IMR-90 (cell line): ENCODE measurements at regions not wholly inside any gene's neighbourhood (a gene's known extent, or its start where the extent isn't known, plus 50 kb on each side); places are given as distances from the start of the nearest gene placed in this dataset.

Source experiments
- ATAC-seq: fragments of 200-7000 bp; cut with Tn5 transposase; 2 replicates; pipeline ENCODE4 v1.9.1; 2020; ENCODE audit warnings: low read depth, mild to moderate bottlenecking, moderate library complexity
- BruUV-seq: library from RNA; stranded (reverse); fragments of 400-500 nt; replicated peaks from 2 replicates; lab custom pipeline; 2021; lab: Mats Ljungman, UMichigan
- CTCF ChIA-PET: fragments of 300-600 bp; formaldehyde crosslinking; extraction: SDS; loops from one replicate; lab custom pipeline; 2021; ENCODE audit warnings: antibody characterized with exemption; lab: Yijun Ruan, JAX
- POLR2A ChIA-PET: fragments of 300-600 bp; sonication (Branson Sonifier 250); formaldehyde crosslinking; loops from one replicate; lab custom pipeline; 2022; ENCODE audit warnings: antibody characterized with exemption; ENCODE audit not compliant: unreplicated experiment; lab: Charles Lee
- DNase-seq: peaks from one replicate; pipeline ENCODE4 v3.0.0; 2013
- H2AFZ ChIP-seq: replicated peaks from 2 replicates; pipeline ENCODE3; 2013; ENCODE audit warnings: low read length, mild to moderate bottlenecking; ENCODE audit not compliant: poor library complexity
- H2AK5ac ChIP-seq: 2 replicates; pipeline ENCODE4 v1.6.1; 2013; ENCODE audit warnings: low read depth, low read length, inconsistent platforms
- H2AK9ac ChIP-seq: replicated peaks from 2 replicates; pipeline ENCODE3; 2013; ENCODE audit warnings: mild to moderate bottlenecking, low read depth, low read length, moderate library complexity; ENCODE audit not compliant: poor library complexity
- H2BK120ac ChIP-seq: 2 replicates; pipeline ENCODE4 v1.6.1; 2013; ENCODE audit warnings: low read depth, low read length, inconsistent platforms
- H2BK15ac ChIP-seq: 3 replicates; pipeline ENCODE4 v1.6.1; 2013; ENCODE audit warnings: low read depth, low read length, inconsistent platforms
- H2BK20ac ChIP-seq: 2 replicates; pipeline ENCODE4 v1.6.1; 2013; ENCODE audit warnings: low read depth, mild to moderate bottlenecking, inconsistent platforms, low read length, moderate library complexity
- H2BK5ac ChIP-seq: 2 replicates; pipeline ENCODE4 v1.6.1; 2013; ENCODE audit warnings: mild to moderate bottlenecking, low read depth, low read length, inconsistent platforms; ENCODE audit not compliant: poor library complexity, severe bottlenecking
- H3K14ac ChIP-seq: replicated peaks from 2 replicates; pipeline ENCODE4 v1.6.1; 2013; ENCODE audit warnings: low read depth, low read length, inconsistent platforms
- H3K18ac ChIP-seq: 2 replicates; pipeline ENCODE4 v1.6.1; 2013; ENCODE audit warnings: low read depth, low read length, control low read depth
- H3K23ac ChIP-seq: 2 replicates; pipeline ENCODE4 v1.6.1; 2013; ENCODE audit warnings: low read depth, low read length, inconsistent platforms
- H3K27ac ChIP-seq: 2 replicates; pipeline ENCODE4 v1.5.1; 2013; ENCODE audit warnings: mild to moderate bottlenecking, control low read depth, low read length; ENCODE audit not compliant: insufficient read depth
- H3K27me3 ChIP-seq: 2 replicates; pipeline ENCODE4 v1.6.1; 2013; ENCODE audit warnings: low read length; ENCODE audit not compliant: control insufficient read depth, insufficient read depth
- H3K36me3 ChIP-seq: 2 replicates; pipeline ENCODE4 v1.6.1; 2013; ENCODE audit warnings: low read length, mixed read lengths; ENCODE audit not compliant: control insufficient read depth, insufficient read depth
- H3K4ac ChIP-seq: 2 replicates; pipeline ENCODE4 v1.6.1; 2013; ENCODE audit warnings: low read depth, low read length, inconsistent platforms
- H3K4me1 ChIP-seq: 2 replicates; pipeline ENCODE4 v1.6.1; 2013; ENCODE audit warnings: low read length, mixed read lengths; ENCODE audit not compliant: control insufficient read depth, insufficient read depth
- H3K4me2 ChIP-seq: 2 replicates; pipeline ENCODE4 v1.6.1; 2013; ENCODE audit warnings: low read depth, mild to moderate bottlenecking, control low read depth, low read length, moderate library complexity
- H3K4me3 ChIP-seq: 2 replicates; pipeline ENCODE4 v1.5.1; 2013; ENCODE audit warnings: low read depth, mild to moderate bottlenecking, control low read depth, low read length, moderate library complexity; ENCODE audit not compliant: insufficient read depth
- H3K56ac ChIP-seq: 2 replicates; pipeline ENCODE4 v1.6.1; 2013; ENCODE audit warnings: low read length, inconsistent platforms; ENCODE audit not compliant: insufficient read depth; ENCODE audit errors: extremely low read depth
- H3K79me1 ChIP-seq, 2 experiments: 2 replicates each; pipeline ENCODE4 v1.6.1; 2013; ENCODE audit warnings: low read length in 2 of 2, inconsistent platforms in 1 of 2, low read depth in 1 of 2
- H3K9ac ChIP-seq: 2 replicates; pipeline ENCODE4 v1.6.1; 2013; ENCODE audit warnings: low read depth, low read length, control low read depth
- H3K9me1 ChIP-seq: 2 replicates; pipeline ENCODE4 v1.6.1; 2013; ENCODE audit warnings: low read length, inconsistent platforms; ENCODE audit not compliant: insufficient read depth
- H3K9me3 ChIP-seq: 2 replicates; pipeline ENCODE4 v1.6.1; 2013; ENCODE audit warnings: low read length; ENCODE audit not compliant: control insufficient read depth, insufficient read depth
- H4K20me1 ChIP-seq: 2 replicates; pipeline ENCODE4 v1.6.1; 2013; ENCODE audit warnings: low read length, inconsistent platforms; ENCODE audit not compliant: insufficient read depth
- H4K5ac ChIP-seq: 2 replicates; pipeline ENCODE4 v1.6.1; 2013; ENCODE audit warnings: mild to moderate bottlenecking, low read depth, low read length, control low read depth
- H4K8ac ChIP-seq, 2 experiments: 2 replicates each; pipeline ENCODE4 v1.6.1; 2013; ENCODE audit warnings: low read depth in 2 of 2, low read length in 2 of 2, control low read depth in 1 of 2, inconsistent platforms in 1 of 2
- H4K91ac ChIP-seq: 2 replicates; pipeline ENCODE4 v1.6.1; 2013; ENCODE audit warnings: low read depth, low read length, inconsistent platforms; ENCODE audit not compliant: insufficient read depth
- FOS ChIP-seq: fragments of 150-350 bp; IDR thresholded peaks from 2 replicates; pipeline ENCODE4 v1.6.1; 2016; ENCODE audit warnings: low read depth, low read length
- MAZ ChIP-seq: IDR thresholded peaks from 2 replicates; pipeline ENCODE4 v1.6.1; 2012; ENCODE audit warnings: low read depth, mild to moderate bottlenecking, low read length, improper control_type of control experiment, moderate library complexity, borderline replicate concordance
- MXI1 ChIP-seq: IDR thresholded peaks from 2 replicates; pipeline ENCODE4 v1.6.1; 2012; ENCODE audit warnings: low read depth, mild to moderate bottlenecking, low read length, moderate library complexity, borderline replicate concordance
- WGBS, 2 experiments: methylation state at CpG; one replicate each; pipeline versions ENCODE4 v1.1.5 to v1.1.7; 2013; ENCODE audit warnings: missing lambda C conversion rate in 2 of 2; ENCODE audit not compliant: insufficient read length in 1 of 2; ENCODE audit errors: extremely low coverage in 2 of 2; 5-methylcytosine and 5-hydroxymethylcytosine counted together
- dilution Hi-C: fragments of 300-500 bp; cut with HindIII; formaldehyde crosslinking; loops from one replicate; pipeline ENCODE4 v1.14.3; 2018; ENCODE audit warnings: low sequenced_read_pairs; ENCODE audit not compliant: unreplicated experiment
- in situ Hi-C: fragments of 300-500 bp; cut with MboI; formaldehyde crosslinking; loops from 3 replicates; pipeline ENCODE4 v1.14.3; 2019; ENCODE audit warnings: low sequenced_read_pairs, inconsistent platforms, mixed read lengths
- intact Hi-C: fragments of 100-400 bp; cut with micrococcal nuclease; formaldehyde crosslinking; loops from 2 replicates; pipeline ENCODE4 v1.10.0; 2022

DNA sequence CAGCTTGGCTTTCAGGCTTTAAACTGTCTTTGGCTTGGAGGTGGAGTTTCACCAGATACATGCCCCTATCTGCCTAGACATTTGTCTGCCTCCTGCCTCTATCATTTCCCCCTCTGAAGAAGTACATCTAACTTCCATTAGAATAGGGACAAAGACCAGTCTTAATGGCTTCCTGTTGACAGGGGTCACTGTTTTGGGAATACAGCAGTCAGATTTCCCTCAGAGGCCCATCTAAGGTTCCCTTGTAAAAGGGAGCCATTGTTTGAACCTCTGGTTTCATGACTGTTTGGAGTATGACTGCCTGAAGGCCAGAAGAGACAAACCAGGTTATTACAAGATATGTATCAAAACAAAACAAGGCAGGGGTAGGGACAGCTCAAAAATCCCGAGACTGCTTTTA, 665.7 kb upstream of the GJE1 start:
- Histone ChIP-seq H2BK5ac (no peak overlapping the region), H3K4me2 (no peak overlapping the region), H4K8ac (no peak overlapping the region), H3K23ac (no peak overlapping the region), H4K91ac (0 out of 2 replicates have a peak overlapping the region, but pooled peaks have one; percentile 8), H3K4me3 (no peak overlapping the region), H3K9ac (no peak overlapping the region), H2AFZ (no peak overlapping the region), H2BK20ac (0 out of 2 replicates have a peak overlapping the region, but pooled peaks have one; percentile 53), H3K27me3 (no peaks in the 10 kb centered on the region), H3K9me3 (no peaks in the 10 kb centered on the region), H2BK120ac (no peak overlapping the region), H4K5ac (no peak overlapping the region), H2AK5ac (no peak overlapping the region), H3K79me1 (no peaks in the 10 kb centered on the region; a peak in 1 of 4 replicates), H4K20me1 (no peaks in the 10 kb centered on the region), H3K36me3 (no peaks in the 10 kb centered on the region), H2AK9ac (no peak overlapping the region), H3K18ac (no peak overlapping the region), H3K4ac (no peak overlapping the region), H3K27ac (no peak overlapping the region), H3K14ac (no peak overlapping the region), H2BK15ac (no peak overlapping the region), H3K4me1 (peaks cover 3% of the 10 kb centered on the region; the same call in 1 of the 2 replicates), H3K9me1 (no peaks in the 10 kb centered on the region), H3K56ac (no peak overlapping the region)
- TF ChIP-seq FOS (no peak), MXI1 (no peak), MAZ (no peak)
- BruUV-seq = no TSS peak
- POLR2A ChIA-PET = no interaction called here
- DNase-seq (no peak), ATAC-seq (no peak)
- in situ Hi-C loops = no loop called here
- WGBS, 2 experiments = no CpG with 5 or more reads among the region's 1 CpG
- intact Hi-C loops = no loop called here
- dilution Hi-C loops = no loop called here
- CTCF ChIA-PET = no interaction called here
